ENCODE measurements at regions not wholly inside any gene's neighbourhood (a gene's known extent, or its start where the extent isn't known, plus 50 kb on each side); places are given as distances from the start of the nearest gene placed in this dataset.
"Not testable (repeated sequence)": the region's sequence is repeated elsewhere in the genome, so short reads cannot be mapped to it uniquely, and the experiment has no call there.

GRCh38 chr17:12195418-12195817 lies 174.7 kb downstream of the MAP2K4 start:
- DNase-seq, result no peak

DNA sequence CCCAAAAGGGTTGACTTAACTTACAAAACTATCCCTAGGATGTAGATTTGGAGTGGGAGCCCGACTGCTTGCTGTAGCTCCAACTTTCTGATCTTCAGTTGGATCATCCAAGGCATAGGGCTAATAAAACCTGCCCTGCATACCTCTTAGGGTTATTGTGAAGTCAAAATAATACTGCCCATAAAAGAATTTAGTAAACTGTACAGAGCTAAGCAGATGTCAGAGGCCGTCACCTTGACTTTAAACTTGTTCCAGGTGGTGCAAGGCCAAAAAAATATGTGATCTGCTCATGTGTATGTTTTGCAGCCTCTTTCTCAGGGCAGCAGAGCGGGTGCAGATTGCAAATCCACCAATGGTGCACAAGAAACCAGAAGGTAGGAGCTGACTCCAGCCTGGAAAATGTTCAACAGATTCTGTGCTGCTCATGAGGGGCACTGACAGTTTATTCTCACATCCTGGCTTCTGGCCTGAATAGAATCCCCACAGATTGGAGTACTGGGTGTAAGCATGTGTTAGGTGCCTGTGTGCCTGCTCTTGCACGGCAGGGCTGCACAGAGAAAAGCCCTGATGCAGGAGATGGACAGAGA lies 180.7 kb downstream of the MAP2K4 start:
- no peak for DNase-seq

DNA sequence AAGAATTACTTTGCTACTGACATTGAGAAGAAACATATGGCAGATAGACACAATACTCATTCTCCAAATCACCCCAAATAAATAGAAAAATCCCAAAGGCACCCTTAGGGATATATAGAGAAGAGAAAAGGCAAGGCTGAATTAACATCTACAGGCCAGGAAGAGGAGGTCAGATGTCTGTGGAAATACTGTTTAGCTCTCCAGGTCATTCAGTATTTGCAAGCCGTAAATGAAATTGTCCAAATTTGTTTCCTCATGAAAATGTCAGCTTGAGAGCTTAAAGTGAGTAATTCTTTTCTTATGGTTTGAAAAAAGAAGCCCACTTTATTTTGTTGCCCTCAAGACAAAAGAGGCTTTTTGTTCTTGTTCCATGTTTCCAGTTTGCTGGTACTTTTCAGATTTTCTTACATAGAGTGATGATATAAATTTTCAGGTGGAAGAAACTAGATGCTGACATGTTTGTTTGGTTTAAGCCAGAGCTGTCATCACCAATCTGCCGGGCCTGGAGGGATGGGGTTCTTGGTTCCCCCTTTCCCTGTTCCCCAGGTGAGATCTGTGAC lies 189.0 kb downstream of the MAP2K4 start:
- DNase-seq, result no peak

DNA sequence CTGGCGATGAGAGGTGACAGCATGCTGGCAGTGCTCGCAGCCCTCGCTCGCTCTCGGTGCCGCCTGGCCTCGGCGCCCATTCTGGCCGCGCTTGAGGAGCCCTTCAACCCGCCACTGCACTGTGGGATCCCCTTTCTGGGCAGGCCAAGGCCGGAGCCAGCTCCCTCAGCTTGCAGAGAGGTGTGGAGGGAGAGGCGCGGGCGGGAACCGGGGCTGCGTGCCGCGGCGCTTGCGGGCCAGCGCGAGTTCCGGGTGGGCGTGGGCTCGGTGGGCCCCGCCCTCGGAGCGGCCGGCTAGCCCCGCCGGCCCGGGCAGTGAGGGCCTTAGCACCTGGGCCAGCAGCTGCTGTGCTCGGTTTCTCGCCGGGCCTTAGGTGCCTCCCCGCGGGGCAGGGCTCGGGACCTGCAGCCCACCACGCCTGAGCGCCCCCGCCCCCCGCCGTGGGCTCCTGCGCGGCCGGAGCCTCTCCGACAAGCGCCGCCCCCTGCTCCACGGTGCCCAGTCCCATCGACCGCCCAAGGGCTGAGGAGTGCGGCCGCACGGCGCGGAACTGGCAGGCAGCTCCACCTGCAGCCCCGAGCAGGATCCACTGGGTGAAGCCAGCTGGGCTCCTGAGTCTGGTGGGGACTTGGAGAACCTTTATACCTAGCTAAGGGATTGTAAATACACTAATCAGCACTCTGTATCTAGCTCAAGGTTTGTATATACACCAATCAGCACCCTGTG lies 200.2 kb downstream of the MAP2K4 start:
- DNase-seq, result not testable (repeated sequence)

DNA sequence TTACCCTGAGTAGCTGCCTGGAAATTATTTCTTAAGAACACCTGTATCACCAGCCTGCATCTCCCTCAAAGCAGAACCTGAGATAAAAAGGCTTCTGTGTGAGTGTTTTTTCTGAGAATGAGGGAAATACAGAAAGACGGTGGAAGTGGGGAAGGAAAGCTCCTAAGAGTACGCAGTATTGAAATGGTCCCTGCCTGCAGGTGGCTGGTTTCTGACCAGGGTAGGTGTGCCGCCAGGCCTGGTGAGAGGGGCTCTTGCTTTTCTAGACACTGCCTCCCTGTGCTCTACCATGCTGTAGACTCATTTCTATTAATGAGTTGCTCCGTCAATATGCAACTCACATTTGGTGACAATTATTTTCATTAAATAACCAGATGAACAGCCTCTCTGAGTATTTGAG lies 201.7 kb downstream of the MAP2K4 start:
- DNase-seq, result no peak

DNA sequence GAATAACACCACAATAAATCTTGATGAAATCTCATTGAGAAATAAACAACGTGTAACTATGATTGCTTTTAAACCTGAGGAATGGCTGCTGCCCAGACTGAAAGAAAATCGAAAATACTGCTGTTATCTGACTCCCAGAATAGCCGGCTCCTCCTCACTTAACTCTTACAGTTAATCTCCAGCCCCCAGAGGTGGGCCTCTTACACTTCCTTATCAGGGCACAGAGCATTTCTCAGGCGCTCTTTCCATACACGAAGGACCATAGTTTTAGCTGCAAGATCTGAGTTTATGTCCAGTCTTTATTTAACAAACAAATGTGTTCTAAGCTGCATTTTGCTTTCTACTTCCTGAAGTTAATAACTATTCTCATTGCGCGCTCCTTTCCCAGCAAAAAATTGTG lies 206.9 kb downstream of the MAP2K4 start:
- no peak for DNase-seq

GRCh38 chr17:12229335-12229734 lies 208.7 kb downstream of the MAP2K4 start:
- no peak for DNase-seq

GRCh38 chr17:12230481-12231354 lies 210.0 kb downstream of the MAP2K4 start:
- no peak for DNase-seq

DNA sequence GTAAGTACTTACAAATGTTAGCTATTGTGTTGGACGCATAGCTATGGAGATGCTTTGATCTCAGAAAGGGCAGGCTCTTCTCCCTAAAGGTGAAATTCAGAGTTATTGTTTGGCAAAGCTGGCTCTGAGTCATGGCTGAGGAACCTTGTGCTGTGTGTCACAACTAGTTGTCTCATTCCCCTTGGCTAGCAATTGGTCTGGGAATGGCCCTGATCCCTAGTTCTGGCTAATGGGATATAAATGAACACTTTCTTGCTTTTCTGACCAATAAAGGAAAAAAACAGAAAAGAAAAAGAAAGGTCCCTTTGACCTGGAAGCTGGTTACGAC lies 210.6 kb downstream of the MAP2K4 start:
- no peak for DNase-seq

DNA sequence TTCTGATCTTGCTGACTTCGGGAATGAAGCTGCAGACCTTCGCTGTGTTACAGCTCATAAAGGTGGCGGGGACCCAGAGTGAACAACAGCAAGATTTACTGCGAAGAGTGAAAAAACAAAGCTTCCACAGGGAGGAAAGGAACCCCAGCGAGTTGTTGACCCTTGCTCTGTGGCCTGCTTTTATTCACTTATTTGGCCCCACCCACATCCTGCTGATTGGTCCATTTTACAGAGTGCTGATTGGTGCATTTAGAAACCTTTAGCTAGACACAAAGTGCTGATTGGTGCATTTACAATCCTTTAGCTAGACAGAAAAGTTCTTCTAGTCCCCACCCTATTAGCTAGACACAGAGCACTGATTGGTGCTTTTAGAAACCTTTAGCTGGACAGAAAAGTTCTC lies 218.3 kb downstream of the MAP2K4 start:
- DNase-seq, result not testable (repeated sequence)

GRCh38 chr17:12242345-12242954 lies 221.8 kb downstream of the MAP2K4 start:
- no peak for DNase-seq

- DNase-seq, result no peak
Observed at GRCh38 chr17:12247761-12248160, 227.1 kb downstream of the MAP2K4 start.

DNA sequence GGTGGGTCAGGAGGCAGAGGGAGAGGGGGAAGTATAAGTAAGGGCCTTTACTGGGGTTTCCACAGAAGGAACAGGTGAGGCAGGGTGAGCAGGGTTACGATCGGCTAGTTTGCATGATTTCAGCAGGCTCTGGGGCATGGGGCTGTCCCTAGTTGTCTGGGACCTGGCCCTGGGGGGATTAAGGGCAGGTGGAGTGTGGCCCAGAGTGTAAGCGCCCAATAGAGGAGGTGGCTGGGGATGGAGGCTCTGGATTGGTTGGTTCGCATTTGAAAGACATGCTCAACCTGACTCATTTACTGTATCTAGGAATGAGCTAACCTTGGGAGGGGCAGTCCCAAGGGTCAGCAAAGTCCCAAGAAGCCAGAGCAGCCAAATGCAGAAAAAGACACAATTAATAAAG lies 230.3 kb downstream of the MAP2K4 start:
- DNase-seq, result no peak

- DNase-seq, result no peak
Observed at GRCh38 chr17:12252462-12252861, 231.8 kb downstream of the MAP2K4 start.

GRCh38 chr17:12254460-12254859 lies 233.8 kb downstream of the MAP2K4 start:
- no peak for DNase-seq

- peak; percentile 23 for DNase-seq
Observed at GRCh38 chr17:12256380-12256995, 235.8 kb downstream of the MAP2K4 start.

DNA sequence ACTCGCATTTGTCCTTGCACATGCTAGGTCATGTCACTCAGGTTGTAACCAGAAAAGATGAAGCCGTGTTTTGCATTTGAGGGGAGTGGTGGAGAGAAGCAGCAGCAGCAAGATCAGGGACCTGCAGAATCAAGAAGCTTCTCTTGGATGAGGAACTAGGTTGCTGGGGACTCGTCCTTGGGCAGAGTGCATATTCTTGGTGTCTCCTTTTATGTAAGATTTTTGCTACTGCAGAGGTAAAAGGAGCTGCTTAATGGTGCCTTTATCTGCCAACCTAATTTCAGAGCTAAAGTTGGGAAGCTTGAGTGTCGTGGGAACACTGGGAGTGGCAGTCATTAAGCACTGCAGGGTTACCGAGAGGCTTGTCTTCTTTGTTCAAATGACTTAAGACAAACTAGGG lies 236.5 kb downstream of the MAP2K4 start:
- DNase-seq, result no peak

DNA sequence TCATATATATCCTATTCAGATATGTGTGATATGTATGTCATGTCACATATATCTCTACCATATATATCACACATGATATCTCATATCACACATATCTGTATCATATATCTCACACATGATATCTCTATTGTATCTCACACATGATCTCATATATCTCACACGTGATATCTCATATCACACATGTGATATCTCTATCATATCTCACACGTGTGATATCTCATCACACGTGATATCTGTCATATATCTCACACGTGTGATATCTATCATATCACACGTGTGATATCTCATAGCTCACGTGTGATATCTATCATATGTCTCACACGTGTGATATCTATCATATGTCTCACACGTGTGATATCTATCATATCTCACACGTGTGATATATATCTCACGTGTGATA lies 240.7 kb downstream of the MAP2K4 start:
- DNase-seq, result no peak

DNA sequence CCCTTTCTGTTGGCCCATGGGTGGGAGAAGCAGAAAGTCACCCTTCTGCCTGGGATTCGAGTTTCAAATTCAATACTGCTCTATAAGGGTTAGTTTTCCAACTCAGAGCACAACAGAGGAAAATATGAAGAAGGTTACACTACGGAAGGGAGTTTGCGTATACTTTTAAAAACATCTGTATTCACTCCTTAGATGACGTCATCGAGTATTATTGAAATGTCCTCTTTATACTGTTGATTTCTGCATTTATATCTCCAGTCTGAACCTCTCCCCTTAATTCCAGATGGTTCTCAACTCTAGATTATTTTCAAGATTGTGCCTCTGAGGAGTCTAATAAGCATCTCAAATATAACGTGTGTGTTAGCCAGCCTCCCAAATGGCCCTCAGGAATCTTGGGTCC lies 249.1 kb downstream of the MAP2K4 start:
- DNase-seq, result no peak

- no peak for DNase-seq
Observed at GRCh38 chr17:12277827-12278226, 257.1 kb downstream of the MAP2K4 start.

- no peak for DNase-seq
Observed at GRCh38 chr17:12282056-12282455, 261.4 kb downstream of the MAP2K4 start.

DNA sequence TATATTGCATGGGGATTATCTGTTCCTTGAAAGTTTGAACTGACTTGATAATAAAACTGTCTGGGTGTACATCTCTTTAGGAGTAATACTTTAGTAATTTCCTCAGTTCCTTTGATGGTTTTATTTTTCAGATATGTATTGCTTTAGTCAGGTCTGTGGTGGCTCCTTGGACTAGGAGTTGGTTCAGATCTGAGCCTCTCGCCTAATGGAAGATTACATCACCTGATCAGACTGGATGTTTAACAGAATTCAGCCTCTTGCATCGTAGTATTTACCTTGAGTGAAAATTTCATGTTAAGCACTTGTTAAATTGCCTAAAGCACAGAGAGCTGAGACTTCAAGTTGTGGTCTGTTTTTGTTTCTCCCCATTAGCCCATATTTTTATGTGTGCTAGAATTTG lies 267.3 kb downstream of the MAP2K4 start:
- no peak for DNase-seq

DNA sequence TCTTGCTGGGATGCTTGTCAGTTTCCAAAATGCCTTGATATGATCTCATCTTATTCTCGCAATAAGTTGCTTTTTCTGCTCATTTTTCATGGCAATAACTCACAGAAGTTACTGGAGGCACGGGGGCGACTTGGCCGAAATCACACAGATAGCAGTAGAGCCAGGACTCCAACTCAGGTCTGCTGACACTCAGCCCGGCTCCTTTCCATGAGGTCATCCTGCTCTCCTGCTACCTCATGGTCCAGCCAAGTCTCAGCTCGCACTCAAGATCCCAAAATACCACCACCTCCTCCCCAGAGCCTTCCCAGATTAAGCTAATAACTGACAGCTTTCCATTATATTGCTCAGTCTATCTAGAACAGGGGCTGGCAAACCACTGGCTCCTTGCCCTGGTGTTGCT lies 269.5 kb downstream of the MAP2K4 start:
- no peak for DNase-seq

All from activated CD4-positive, alpha-beta T cell treated with anti-CD3 and anti-CD28 coated beads, Interleukin-2, Interleukin-6, amounts not matched to agents 100 ng/mL and 50 ng/mL, durations not matched to agents 16 hours and 8 hours (primary cell).